A673 (cell line): ENCODE measurements at regions not wholly inside any gene's neighbourhood (a gene's known extent, or its start where the extent isn't known, plus 50 kb on each side); places are given as distances from the start of the nearest gene placed in this dataset.
"Not testable (repeated sequence)": the region's sequence is repeated elsewhere in the genome, so short reads cannot be mapped to it uniquely, and the experiment has no call there.

ENCODE experiments used
- BruUV-seq: library from RNA; stranded (reverse); fragments of 400-500 nt; replicated peaks from 2 replicates; lab custom pipeline; 2021; lab: Mats Ljungman, UMichigan
- CTCF ChIA-PET: fragments of 300-600 bp; sonication (Branson Sonifier 250); formaldehyde crosslinking; loops from one replicate; lab custom pipeline; 2022; ENCODE audit warnings: antibody characterized with exemption; lab: Charles Lee
- POLR2A ChIA-PET: fragments of 300-600 bp; sonication (Branson Sonifier 250); formaldehyde crosslinking; loops from one replicate; lab custom pipeline; 2022; ENCODE audit warnings: antibody characterized with exemption; ENCODE audit not compliant: low non-redundant PET; lab: Charles Lee
- DNase-seq: peaks from one replicate; pipeline ENCODE4 v3.0.0-alpha.2; 2015; ENCODE audit warnings: low spot score
- H3K27ac ChIP-seq: fragments of 200-600 bp; sonication (generic); 2 replicates; pipeline ENCODE4 v1.5.1; 2016; ENCODE audit warnings: mixed run types, low read depth, mild to moderate bottlenecking, mixed read lengths, antibody characterized with exemption, low read length; ENCODE audit not compliant: poor library complexity, severe bottlenecking
- H3K27me3 ChIP-seq: fragments of 200-600 bp; sonication (generic); replicated peaks from 2 replicates; pipeline ENCODE4 v1.6.1; 2017; ENCODE audit warnings: mixed run types, low read depth, mild to moderate bottlenecking, mixed read lengths, antibody characterized with exemption, low read length; ENCODE audit not compliant: insufficient read depth, poor library complexity
- H3K36me3 ChIP-seq: fragments of 200-600 bp; sonication (generic); 2 replicates; pipeline ENCODE4 v1.6.1; 2016; ENCODE audit warnings: mixed run types, mild to moderate bottlenecking, mixed read lengths, antibody characterized with exemption, low read length; ENCODE audit not compliant: insufficient read depth, poor library complexity, severe bottlenecking
- H3K4me1 ChIP-seq: fragments of 200-600 bp; sonication (generic); 2 replicates; pipeline ENCODE4 v1.6.1; 2017; ENCODE audit warnings: mixed run types, mild to moderate bottlenecking, mixed read lengths, antibody characterized with exemption, low read length; ENCODE audit not compliant: insufficient read depth, poor library complexity, severe bottlenecking
- H3K4me3 ChIP-seq: fragments of 200-600 bp; sonication (generic); 2 replicates; pipeline ENCODE4 v1.5.1; 2016; ENCODE audit warnings: low read depth, mixed run types, mild to moderate bottlenecking, mixed read lengths, low read length; ENCODE audit not compliant: poor library complexity, severe bottlenecking
- H3K9me3 ChIP-seq: fragments of 200-600 bp; sonication (generic); 2 replicates; pipeline ENCODE4 v1.6.1; 2016; ENCODE audit warnings: mixed run types, low read depth, mild to moderate bottlenecking, mixed read lengths, antibody characterized with exemption, low read length; ENCODE audit not compliant: poor library complexity, severe bottlenecking
- CTCF ChIP-seq: fragments of 300-800, 200-600 bp; sonication (generic); conservative IDR thresholded peaks from 2 replicates; pipeline ENCODE4 v1.5.1; 2017; ENCODE audit warnings: low read depth, mild to moderate bottlenecking, antibody characterized with exemption, low read length, moderate library complexity, mixed read lengths
- EZH2 ChIP-seq: fragments of 200-600 bp; sonication (generic); IDR thresholded peaks from 2 replicates; pipeline ENCODE4 v1.6.1; 2017; ENCODE audit warnings: borderline replicate concordance, low read depth, mild to moderate bottlenecking, mixed read lengths, antibody characterized with exemption, low read length; ENCODE audit not compliant: poor library complexity, severe bottlenecking
- intact Hi-C: fragments of 100-400 bp; cut with micrococcal nuclease; formaldehyde crosslinking; loops from one replicate; pipeline ENCODE4 v1.10.0; 2022; ENCODE audit not compliant: unreplicated experiment

DNA sequence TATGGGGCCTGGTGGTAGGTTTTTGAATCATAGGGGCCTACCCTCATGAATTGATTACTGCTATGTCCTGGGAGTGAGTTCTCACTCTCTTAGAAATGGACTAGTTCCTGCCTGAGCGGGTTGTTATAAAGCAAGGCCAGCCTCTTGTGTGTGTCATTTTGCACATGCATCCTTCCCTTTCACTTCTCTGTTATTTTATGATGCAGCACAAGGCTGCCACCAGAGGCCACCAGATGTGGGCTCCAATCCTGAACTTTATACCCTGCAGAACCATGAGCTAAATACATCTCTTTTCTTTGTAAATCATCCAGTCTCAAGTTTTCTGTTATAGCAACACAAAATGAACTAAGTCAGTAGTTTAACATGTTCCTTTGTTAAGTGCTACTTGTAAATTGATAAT is 251.4 kb downstream of the BLID start:
- peak; percentile 15 for DNase-seq
- no peaks in the 10 kb centered on the region for H3K36me3 ChIP-seq
- intact Hi-C loops: no loop called here
- no peaks in the 10 kb centered on the region for H3K27me3 ChIP-seq
- BruUV-seq: no TSS peak
- no peak overlapping the region for H3K27ac ChIP-seq
- H3K4me1 ChIP-seq: no peaks in the 10 kb centered on the region
- no peaks in the 10 kb centered on the region for H3K9me3 ChIP-seq
- no peak overlapping the region for H3K4me3 ChIP-seq
- ChIA-PET POLR2A (no interaction called here), CTCF (interaction anchor here (0.7 kb wide), 1 partner anchor 243 kb away, joined by 10 read pairs; no protein-coding TSS in a partner anchor)
- TF ChIP-seq CTCF (peak; percentile 30; the same call in 1 of the 2 replicates), EZH2 (no peak)

DNA sequence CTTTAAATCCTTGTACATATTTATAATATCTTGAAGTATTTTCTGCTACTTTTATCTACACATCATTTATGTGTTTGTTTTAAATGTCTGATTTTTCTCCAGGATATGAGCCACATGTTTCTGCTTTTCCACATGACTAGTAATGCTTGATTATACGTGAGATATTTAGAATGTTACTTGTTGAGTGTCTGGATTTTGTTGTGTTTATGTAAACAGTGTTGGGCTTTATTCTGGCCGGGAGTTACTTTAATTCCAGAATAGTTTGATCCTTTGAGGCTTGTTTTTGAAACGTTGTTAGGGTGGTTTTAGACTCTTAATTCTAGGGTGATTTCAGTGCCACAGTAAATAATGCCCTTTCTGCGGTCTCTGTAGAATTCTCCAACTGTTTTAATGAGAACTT is 252.9 kb downstream of the BLID start:
- no peak for DNase-seq
- Histone ChIP-seq H3K4me1 (no peaks in the 10 kb centered on the region), H3K27me3 (no peaks in the 10 kb centered on the region), H3K36me3 (no peaks in the 10 kb centered on the region), H3K27ac (no peak overlapping the region), H3K9me3 (no peaks in the 10 kb centered on the region), H3K4me3 (no peak overlapping the region)
- POLR2A ChIA-PET: no interaction called here
- intact Hi-C loops: no loop called here
- CTCF ChIA-PET: no interaction called here
- TF ChIP-seq EZH2 (no peak), CTCF (no peak)
- BruUV-seq: no TSS peak

- H3K4me3 ChIP-seq, H3K4me1 ChIP-seq, H3K27me3 ChIP-seq, H3K27ac ChIP-seq, POLR2A ChIA-PET, DNase-seq, H3K9me3 ChIP-seq, intact Hi-C loops, CTCF ChIA-PET, H3K36me3 ChIP-seq, BruUV-seq: not testable (repeated sequence)
Observed at GRCh38 chr11:121855138-121855537, 260.9 kb downstream of the BLID start.

DNA sequence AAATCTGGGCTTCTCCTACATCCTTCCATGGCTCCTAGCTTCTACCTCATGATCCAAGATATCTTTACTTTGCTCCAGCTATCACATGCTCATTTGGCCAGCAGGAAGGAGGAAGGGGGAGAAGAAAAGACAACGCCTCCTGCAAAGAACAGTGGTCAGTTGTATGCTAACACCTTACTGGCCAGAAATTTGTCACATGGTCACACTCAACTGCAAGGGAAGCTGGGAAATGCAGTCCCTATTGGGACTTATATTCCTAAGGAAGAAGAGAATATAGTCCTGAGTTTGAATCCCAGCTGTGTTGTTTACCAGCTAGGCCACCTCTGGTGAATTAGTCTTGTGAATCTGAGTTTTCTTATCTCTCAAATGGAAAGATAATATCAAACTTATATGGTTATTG is 272.0 kb downstream of the BLID start:
- H3K36me3 ChIP-seq: no peaks in the 10 kb centered on the region
- BruUV-seq: no TSS peak
- H3K9me3 ChIP-seq: peaks cover 3% of the 10 kb centered on the region
- no peak overlapping the region for H3K4me3 ChIP-seq
- H3K27ac ChIP-seq: no peak overlapping the region
- H3K4me1 ChIP-seq: peaks cover 33% of the 10 kb centered on the region
- no peak for DNase-seq
- ChIA-PET POLR2A (no interaction called here), CTCF (no interaction called here)
- TF ChIP-seq CTCF (no peak), EZH2 (no peak)
- intact Hi-C loops: loop anchor here (10.0 kb wide), 1 partner anchor 189 kb away; no protein-coding TSS in a partner anchor
- H3K27me3 ChIP-seq: no peaks in the 10 kb centered on the region
